Coronary artery (tissue), 2 donors: ENCODE measurements at regions not wholly inside any gene's neighbourhood (a gene's known extent, or its start where the extent isn't known, plus 50 kb on each side); places are given as distances from the start of the nearest gene placed in this dataset.

Experiments used
- DNase-seq: peaks from one replicate; pipeline ENCODE4 v3.0.0-alpha.2; 2017; ENCODE audit warnings: low spot score
- H3K27ac ChIP-seq, 2 donors: fragments of 200-600 bp; sonication (generic); one replicate each; pipeline ENCODE4 v1.5.1; 2016 to 2019
- H3K4me3 ChIP-seq: fragments of 200-600 bp; sonication (generic); 2 replicates; pipeline ENCODE4 v1.5.1; 2016; ENCODE audit warnings: mild to moderate bottlenecking, moderate library complexity
- TF ChIP-seq, protein P1 (sequence below): fragments of 200-600 bp; sonication (generic); IDR thresholded peaks from one replicate; pipeline ENCODE4 v1.5.1; 2019; ENCODE audit warnings: antibody characterized with exemption

DNA sequence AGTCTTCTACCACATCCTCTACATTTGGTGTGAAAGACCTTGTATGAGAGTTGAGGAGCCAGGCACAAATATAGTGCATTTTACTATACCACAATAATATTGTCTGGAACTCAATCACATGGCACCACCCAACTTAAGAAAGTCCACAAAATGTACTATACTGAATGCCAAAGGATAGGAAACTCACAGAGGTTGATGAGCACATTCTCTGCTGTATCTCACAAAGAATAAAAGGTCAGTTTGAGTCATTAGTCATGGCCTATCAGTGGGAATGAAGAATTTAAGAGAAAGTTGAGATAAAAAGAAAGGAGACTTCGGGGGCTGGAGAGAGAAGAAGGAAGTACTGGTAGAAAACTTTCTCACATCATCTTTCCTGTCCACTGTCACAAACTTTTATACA lies 134.3 kb downstream of the RDH14 start:
- Histone ChIP-seq H3K27ac (no peak overlapping the region), H3K4me3 (no peak overlapping the region)
- DNase-seq, result no peak
- TF ChIP-seq, protein P1, sequence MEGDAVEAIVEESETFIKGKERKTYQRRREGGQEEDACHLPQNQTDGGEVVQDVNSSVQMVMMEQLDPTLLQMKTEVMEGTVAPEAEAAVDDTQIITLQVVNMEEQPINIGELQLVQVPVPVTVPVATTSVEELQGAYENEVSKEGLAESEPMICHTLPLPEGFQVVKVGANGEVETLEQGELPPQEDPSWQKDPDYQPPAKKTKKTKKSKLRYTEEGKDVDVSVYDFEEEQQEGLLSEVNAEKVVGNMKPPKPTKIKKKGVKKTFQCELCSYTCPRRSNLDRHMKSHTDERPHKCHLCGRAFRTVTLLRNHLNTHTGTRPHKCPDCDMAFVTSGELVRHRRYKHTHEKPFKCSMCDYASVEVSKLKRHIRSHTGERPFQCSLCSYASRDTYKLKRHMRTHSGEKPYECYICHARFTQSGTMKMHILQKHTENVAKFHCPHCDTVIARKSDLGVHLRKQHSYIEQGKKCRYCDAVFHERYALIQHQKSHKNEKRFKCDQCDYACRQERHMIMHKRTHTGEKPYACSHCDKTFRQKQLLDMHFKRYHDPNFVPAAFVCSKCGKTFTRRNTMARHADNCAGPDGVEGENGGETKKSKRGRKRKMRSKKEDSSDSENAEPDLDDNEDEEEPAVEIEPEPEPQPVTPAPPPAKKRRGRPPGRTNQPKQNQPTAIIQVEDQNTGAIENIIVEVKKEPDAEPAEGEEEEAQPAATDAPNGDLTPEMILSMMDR, result no peak

DNA sequence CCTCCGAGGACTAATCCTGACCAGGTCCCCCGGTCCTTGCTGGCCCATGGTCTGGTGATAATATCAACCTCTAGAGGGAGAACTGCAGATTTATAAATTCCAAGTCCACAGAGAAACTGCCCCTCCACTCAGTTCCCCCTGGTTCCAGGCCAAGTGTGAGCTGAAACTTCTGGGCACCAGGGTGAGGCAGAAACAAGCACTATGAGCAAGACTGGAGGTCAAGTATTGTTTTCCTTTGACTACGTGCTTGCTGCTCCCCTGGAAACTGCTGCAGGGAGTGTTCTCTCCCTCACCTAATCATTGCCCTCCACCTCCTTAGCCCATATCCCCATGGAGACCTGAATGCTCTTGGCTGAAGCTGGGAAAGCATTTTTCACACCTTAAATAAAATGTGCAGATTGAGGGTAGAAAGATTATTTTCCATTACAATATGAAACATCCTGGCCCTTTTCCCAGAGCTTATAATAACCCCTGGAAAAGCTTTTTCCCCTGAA lies 135.2 kb downstream of the RDH14 start:
- Histone ChIP-seq H3K27ac (no peak overlapping the region), H3K4me3 (no peak overlapping the region)
- TF ChIP-seq, protein P1, result no peak
- no peak for DNase-seq

DNA sequence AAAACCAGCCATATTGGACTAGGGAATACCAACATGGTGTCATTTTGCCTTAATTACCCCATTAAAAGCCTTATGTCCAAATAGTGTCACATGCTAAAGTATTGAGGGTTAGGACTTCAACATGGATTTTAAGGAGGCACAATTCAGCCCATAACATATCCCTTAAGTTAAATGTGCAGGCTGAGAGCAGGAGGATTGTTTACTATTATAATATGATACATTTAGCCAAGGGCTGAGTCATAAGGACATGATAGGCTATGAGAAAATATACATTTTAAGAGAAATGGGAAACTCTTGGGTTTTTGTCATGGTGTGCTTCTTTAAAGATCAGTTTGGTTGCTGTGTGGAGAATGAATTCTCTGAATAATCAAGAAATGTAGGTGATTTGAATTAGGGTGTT lies 136.8 kb downstream of the RDH14 start:
- no peak for DNase-seq
- Histone ChIP-seq H3K27ac (no peak overlapping the region), H3K4me3 (no peak overlapping the region)
- TF ChIP-seq, protein P1, result no peak

DNA sequence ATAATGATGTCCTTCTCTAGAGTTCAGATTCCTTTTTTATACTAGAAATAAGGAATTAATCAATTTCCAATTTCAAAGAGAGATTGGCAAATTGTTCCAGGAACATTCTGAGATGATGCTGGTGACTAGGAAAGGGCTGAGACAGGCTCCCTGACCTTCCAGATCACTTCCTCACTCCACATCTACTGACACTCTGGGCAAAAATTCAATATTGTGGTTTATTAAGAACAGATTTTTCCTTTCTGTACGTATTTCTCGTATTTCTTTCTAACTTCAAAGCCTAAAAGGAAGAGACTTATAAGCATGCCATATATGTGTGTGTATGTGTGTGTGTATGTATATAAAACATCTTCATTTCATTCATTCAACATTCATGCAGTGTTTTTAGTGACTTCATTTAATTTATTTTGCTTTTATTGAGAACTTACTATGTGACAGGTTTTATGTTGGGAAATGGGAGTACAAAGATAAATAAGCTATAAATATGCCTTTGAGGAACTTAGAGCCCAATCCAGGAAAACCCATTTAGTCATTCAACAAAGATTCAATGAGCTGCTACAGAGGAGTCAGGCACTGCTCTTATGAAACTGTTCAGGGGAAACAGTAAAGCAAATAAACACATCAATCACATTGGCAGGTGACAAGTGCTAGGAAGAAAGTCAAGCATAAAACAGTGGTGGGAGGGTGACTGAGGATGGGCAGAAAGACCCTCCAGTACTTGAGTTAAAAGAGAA lies 137.9 kb downstream of the RDH14 start:
- TF ChIP-seq, protein P1, result no peak
- DNase-seq, result no peak
- H3K27ac ChIP-seq, result no peak overlapping the region

DNA sequence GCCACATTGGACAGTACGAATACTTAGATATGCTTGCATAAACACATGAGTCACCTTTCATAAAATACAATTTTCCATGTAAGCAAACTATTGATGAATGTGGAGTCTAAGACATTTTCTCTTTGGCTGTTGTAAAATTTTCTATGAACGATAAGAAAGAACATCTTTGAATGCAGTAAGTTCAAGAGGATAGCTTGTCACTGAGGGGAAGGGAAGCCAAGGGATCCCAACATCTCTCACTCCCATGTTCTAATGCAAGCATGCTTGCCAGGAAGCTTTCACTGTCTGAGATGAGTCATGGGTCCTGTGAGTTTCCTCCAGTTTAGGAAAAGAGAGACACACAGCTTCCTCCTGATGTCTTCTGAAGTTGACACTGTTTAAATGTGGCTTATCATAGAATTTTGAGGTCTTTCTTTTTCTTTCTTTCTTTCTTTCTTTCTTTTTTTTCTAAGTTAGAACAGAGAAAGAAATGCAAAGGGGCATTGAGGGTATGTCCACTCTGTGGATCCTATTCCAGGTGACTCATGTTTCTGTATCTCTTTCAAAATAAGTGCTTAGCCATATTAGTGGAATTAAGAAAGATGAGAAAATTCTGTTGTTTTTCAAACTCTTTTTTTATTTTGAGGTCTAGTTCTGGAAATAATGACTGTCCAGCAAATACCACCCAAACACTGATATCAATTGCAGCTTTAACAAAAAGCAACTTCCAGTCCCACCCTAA lies 146.6 kb downstream of the RDH14 start:
- Histone ChIP-seq H3K27ac (peak overlapping the region in 1 of 2 donors; percentile 18), H3K4me3 (peak overlapping the region; percentile 4)
- TF ChIP-seq, protein P1, result no peak
- DNase-seq, result no peak

More for the DNA sequence above, 137.9 kb downstream of the RDH14 start:
- no peak overlapping the region for H3K4me3 ChIP-seq

DNA sequence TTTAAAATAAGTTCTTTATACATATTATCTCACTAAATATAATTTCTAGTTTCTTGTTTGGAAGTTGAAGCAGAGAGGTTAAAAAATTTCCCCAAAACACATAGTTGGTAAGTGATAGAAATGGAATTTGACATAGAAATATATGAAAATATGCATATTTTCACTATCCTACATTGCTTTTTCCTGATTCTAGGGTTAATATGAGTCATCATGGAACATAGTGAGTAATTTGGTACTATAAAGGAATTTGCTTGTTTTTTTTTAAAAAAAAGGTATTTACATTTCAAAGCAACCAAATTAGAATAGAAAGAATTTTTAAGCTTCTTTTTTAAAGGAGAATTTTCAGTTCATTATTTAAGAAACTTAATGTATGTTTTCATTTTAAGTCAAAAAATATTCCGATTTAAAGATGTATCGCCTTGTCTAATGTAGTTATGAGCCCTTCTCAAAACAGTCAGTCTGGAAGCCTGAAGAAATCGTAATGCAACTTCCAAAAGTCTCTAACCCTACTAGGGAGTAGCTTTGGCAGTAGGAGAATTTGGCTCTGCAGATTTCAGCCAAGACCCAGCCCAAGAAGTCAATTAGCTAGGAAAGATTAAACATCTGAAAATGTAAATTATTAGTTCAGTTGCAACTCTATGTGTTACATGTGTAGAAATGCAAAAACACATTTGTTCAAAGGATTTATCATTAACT lies 147.3 kb downstream of the RDH14 start:
- DNase-seq, result no peak
- Histone ChIP-seq H3K4me3 (peak overlapping the region; percentile 4), H3K27ac (peak overlapping the region in 1 of 2 donors; percentile 17)
- TF ChIP-seq, protein P1, result no peak
